HPDE6-E6E7 (cell line): ENCODE measurements at regions not wholly inside any gene's neighbourhood (a gene's known extent, or its start where the extent isn't known, plus 50 kb on each side); places are given as distances from the start of the nearest gene placed in this dataset.
"Not testable (repeated sequence)": the region's sequence is repeated elsewhere in the genome, so short reads cannot be mapped to it uniquely, and the experiment has no call there.

ENCODE experiments used
- DNase-seq: peaks from one replicate; pipeline ENCODE4 v3.0.0; 2011; ENCODE audit warnings: missing footprints; ENCODE audit errors: extremely low spot score

- DNase-seq: no peak
Measured at GRCh38 chr11:47928426-47928825, 51.9 kb upstream of the PTPRJ start.

GRCh38 chr11:47924184-47924691, 56.1 kb upstream of the PTPRJ start:
- DNase-seq: peak; percentile 41

GRCh38 chr11:47923667-47924066, 56.7 kb upstream of the PTPRJ start:
- DNase-seq: no peak

GRCh38 chr11:47921080-47921555, 59.2 kb upstream of the PTPRJ start:
- not testable (repeated sequence) for DNase-seq

- DNase-seq: no peak
Measured at GRCh38 chr11:47918882-47919495, 61.4 kb upstream of the PTPRJ start.

GRCh38 chr11:47918370-47918690, 62.0 kb upstream of the PTPRJ start:
- no peak for DNase-seq

GRCh38 chr11:47917599-47918369, 62.6 kb upstream of the PTPRJ start:
- peak; percentile 58 for DNase-seq

- no peak for DNase-seq
Measured at GRCh38 chr11:47916361-47916841, 64.0 kb upstream of the PTPRJ start.

GRCh38 chr11:47915783-47916182, 64.6 kb upstream of the PTPRJ start:
- no peak for DNase-seq

- DNase-seq: no peak
Measured at GRCh38 chr11:47915374-47915773, 65.0 kb upstream of the PTPRJ start.

- DNase-seq: no peak
Measured at GRCh38 chr11:47914743-47915142, 65.6 kb upstream of the PTPRJ start.

GRCh38 chr11:47913529-47914244, 65.5 kb upstream of the NUP160 start:
- no peak for DNase-seq

- DNase-seq: no peak
Measured at GRCh38 chr11:47912843-47913437, 64.8 kb upstream of the NUP160 start.

- DNase-seq: no peak
Measured at GRCh38 chr11:47911149-47911548, 63.0 kb upstream of the NUP160 start.

- DNase-seq: no peak
Measured at GRCh38 chr11:47908198-47908597, 60.0 kb upstream of the NUP160 start.

GRCh38 chr11:47907499-47907898, 59.3 kb upstream of the NUP160 start:
- no peak for DNase-seq

GRCh38 chr11:47906066-47906465, 57.9 kb upstream of the NUP160 start:
- DNase-seq: no peak

- peak; percentile 37 for DNase-seq
Measured at GRCh38 chr11:47905358-47906059, 57.4 kb upstream of the NUP160 start.

- DNase-seq: no peak
Measured at GRCh38 chr11:47904808-47905207, 56.7 kb upstream of the NUP160 start.

GRCh38 chr11:47904048-47904447, 55.9 kb upstream of the NUP160 start:
- DNase-seq: no peak

GRCh38 chr11:47899801-47900200, 51.7 kb upstream of the NUP160 start:
- no peak for DNase-seq
